ENCODE measurements at regions not wholly inside any gene's neighbourhood (a gene's known extent, or its start where the extent isn't known, plus 50 kb on each side); places are given as distances from the start of the nearest gene placed in this dataset.

GRCh38 chr9:78505546-78505945 lies 208.6 kb downstream of the PSAT1 start:
- no peak for FAIRE-seq

GRCh38 chr9:78507037-78507436 lies 210.1 kb downstream of the PSAT1 start:
- FAIRE-seq, result no peak

- no peak for FAIRE-seq
These were observed 213.1 kb downstream of the PSAT1 start for GRCh38 chr9:78510035-78510434.

GRCh38 chr9:78515108-78515507 lies 218.2 kb downstream of the PSAT1 start:
- no peak for FAIRE-seq

- FAIRE-seq, result no peak
These were observed 222.9 kb downstream of the PSAT1 start for GRCh38 chr9:78519786-78520185.

- FAIRE-seq, result no peak
These were observed 224.8 kb downstream of the PSAT1 start for GRCh38 chr9:78521680-78522079.

- FAIRE-seq, result no peak
These were observed 229.1 kb downstream of the PSAT1 start for GRCh38 chr9:78525986-78526560.

- no peak for FAIRE-seq
These were observed 236.6 kb downstream of the PSAT1 start for GRCh38 chr9:78533500-78533899.

GRCh38 chr9:78539188-78539587 lies 242.3 kb downstream of the PSAT1 start:
- FAIRE-seq, result no peak

GRCh38 chr9:78539904-78540303 lies 243.0 kb downstream of the PSAT1 start:
- no peak for FAIRE-seq

- FAIRE-seq, result no peak
These were observed 245.0 kb downstream of the PSAT1 start for GRCh38 chr9:78541868-78542443.

- no peak for FAIRE-seq
These were observed 245.7 kb downstream of the PSAT1 start for GRCh38 chr9:78542491-78543181.

- FAIRE-seq, result no peak
These were observed 246.4 kb downstream of the PSAT1 start for GRCh38 chr9:78543353-78543752.

GRCh38 chr9:78544230-78544629 lies 247.3 kb downstream of the PSAT1 start:
- FAIRE-seq, result no peak

GRCh38 chr9:78547831-78548230 lies 250.9 kb downstream of the PSAT1 start:
- no peak for FAIRE-seq

GRCh38 chr9:78548670-78549069 lies 251.7 kb downstream of the PSAT1 start:
- FAIRE-seq, result no peak

- FAIRE-seq, result no peak
These were observed 252.8 kb downstream of the PSAT1 start for GRCh38 chr9:78549711-78550110.

GRCh38 chr9:78552802-78553201 lies 255.9 kb downstream of the PSAT1 start:
- FAIRE-seq, result no peak

- FAIRE-seq, result no peak
These were observed 260.6 kb downstream of the PSAT1 start for GRCh38 chr9:78557540-78557939.

- no peak for FAIRE-seq
These were observed 262.5 kb downstream of the PSAT1 start for GRCh38 chr9:78559449-78559885.

GRCh38 chr9:78562021-78562420 lies 265.1 kb downstream of the PSAT1 start:
- FAIRE-seq, result no peak

- no peak for FAIRE-seq
These were observed 266.3 kb downstream of the PSAT1 start for GRCh38 chr9:78563269-78563668.

- no peak for FAIRE-seq
These were observed 268.6 kb downstream of the PSAT1 start for GRCh38 chr9:78565481-78565880.

- FAIRE-seq, result no peak
These were observed 269.6 kb downstream of the PSAT1 start for GRCh38 chr9:78566521-78566920.
